AG10803 (cell line): ENCODE measurements at regions not wholly inside any gene's neighbourhood (a gene's known extent, or its start where the extent isn't known, plus 50 kb on each side); places are given as distances from the start of the nearest gene placed in this dataset.
"Not testable (repeated sequence)": the region's sequence is repeated elsewhere in the genome, so short reads cannot be mapped to it uniquely, and the experiment has no call there.

ENCODE experiments used
- DNase-seq: peaks from one replicate; pipeline ENCODE4 v3.0.0; 2010; ENCODE audit warnings: low read depth
- H3K4me3 ChIP-seq: 2 replicates; pipeline ENCODE4 v1.5.1; 2011; ENCODE audit warnings: mild to moderate bottlenecking, low read length, control low read depth
- TF ChIP-seq, protein P1 (sequence below): conservative IDR thresholded peaks from 2 replicates; pipeline ENCODE4 v1.5.1; 2011; ENCODE audit warnings: mild to moderate bottlenecking, low read length, control low read depth, inconsistent platforms

GRCh38 chr10:22467393-22467792, 122.1 kb downstream of the SPAG6 start:
- not testable (repeated sequence) for H3K4me3 ChIP-seq, DNase-seq

- no peak for DNase-seq
- TF ChIP-seq, protein P1, sequence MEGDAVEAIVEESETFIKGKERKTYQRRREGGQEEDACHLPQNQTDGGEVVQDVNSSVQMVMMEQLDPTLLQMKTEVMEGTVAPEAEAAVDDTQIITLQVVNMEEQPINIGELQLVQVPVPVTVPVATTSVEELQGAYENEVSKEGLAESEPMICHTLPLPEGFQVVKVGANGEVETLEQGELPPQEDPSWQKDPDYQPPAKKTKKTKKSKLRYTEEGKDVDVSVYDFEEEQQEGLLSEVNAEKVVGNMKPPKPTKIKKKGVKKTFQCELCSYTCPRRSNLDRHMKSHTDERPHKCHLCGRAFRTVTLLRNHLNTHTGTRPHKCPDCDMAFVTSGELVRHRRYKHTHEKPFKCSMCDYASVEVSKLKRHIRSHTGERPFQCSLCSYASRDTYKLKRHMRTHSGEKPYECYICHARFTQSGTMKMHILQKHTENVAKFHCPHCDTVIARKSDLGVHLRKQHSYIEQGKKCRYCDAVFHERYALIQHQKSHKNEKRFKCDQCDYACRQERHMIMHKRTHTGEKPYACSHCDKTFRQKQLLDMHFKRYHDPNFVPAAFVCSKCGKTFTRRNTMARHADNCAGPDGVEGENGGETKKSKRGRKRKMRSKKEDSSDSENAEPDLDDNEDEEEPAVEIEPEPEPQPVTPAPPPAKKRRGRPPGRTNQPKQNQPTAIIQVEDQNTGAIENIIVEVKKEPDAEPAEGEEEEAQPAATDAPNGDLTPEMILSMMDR: no peak
These were observed 123.4 kb downstream of the SPAG6 start for GRCh38 chr10:22468570-22469320.

DNA sequence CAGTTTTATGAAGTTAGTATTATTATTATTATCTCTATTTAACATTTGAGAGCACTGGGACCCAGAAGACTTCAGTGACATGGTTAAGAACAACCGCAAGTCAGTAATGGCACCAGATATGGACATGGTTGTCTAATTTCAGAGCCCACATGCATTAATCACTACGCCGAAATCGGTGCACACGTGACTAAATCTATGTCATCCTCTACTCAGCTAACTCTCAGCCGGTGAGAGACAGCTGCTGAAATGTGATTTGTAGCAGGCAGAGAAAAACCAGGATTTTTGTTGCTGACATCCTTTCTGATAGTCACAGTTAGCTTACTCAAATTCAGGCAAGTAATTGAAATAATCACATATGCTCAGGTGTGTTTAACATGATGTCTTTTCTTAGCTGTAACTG, 127.7 kb downstream of the SPAG6 start:
- H3K4me3 ChIP-seq: no peak overlapping the region
- DNase-seq: no peak
- TF ChIP-seq, protein P1: no peak

More at GRCh38 chr10:22468570-22469320, 123.4 kb downstream of the SPAG6 start:
- no peak overlapping the region for H3K4me3 ChIP-seq

DNA sequence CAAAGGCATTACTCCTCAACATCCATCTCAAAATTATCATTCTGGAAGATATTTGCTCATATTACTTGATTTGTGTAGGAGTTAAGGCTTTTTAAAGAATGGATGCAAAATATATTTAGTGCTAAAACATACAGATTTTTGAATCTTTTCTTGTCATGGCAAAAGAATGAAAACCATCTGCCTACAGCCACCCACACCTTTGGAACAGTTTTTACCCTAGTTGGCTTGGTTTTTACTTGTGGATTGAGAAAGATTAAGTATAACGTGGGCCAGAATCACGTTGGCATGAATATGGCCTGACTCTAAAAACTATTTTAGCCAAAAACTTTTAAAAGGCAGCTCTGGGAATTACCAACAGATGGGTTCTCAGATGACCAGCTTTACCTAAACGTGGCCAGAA, 128.2 kb downstream of the SPAG6 start:
- DNase-seq: peak; percentile 30
- H3K4me3 ChIP-seq: no peak overlapping the region
- TF ChIP-seq, protein P1: no peak

DNA sequence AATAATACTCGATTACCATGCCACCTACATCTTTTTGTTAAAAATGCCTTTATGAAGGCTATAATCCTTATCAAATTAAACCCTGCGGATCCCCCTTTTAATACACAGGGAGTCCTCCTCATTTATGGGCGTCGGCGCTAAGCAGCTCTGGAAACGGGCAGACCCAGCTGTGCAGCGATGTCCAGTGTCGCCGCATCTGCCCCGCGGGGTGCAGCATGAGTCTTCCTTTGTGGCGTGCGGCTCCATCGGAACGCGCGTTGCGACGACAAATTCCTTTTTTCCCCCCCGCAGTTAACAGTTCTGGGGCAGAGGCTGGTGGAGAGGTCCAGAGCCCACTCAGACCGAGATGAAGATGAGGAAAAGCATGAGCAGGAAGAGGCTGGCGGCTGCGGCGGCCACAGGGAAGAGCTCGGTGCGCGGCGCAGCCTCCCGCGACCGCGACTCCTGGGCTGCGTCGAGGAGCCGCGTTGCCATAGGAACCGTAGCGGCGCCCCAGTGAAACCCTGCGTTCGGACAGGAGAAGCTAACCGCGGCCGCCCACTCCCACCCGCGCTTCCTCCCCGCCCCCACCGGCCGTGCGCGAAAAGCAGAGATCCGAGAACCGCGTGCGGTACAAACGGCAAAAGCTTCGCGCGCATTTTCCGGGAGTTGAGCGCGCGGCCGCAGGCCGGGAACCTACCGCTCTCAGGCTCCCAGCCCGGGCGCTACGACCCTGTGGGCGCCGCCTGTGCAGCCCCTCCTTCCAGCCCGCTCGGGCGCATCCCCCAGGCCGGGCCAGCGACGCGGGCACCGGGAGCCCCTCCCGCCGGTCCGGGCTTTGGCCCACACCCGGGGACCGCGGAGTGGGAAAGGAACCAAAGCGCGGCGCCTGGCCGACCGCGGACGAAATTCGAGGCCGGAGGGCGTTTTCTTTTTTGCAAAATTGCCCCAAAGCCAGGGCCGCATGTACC, 130.6 kb downstream of the SPAG6 start:
- no peak for DNase-seq
- peak overlapping the region; percentile 43 for H3K4me3 ChIP-seq
- TF ChIP-seq, protein P1: no peak

DNA sequence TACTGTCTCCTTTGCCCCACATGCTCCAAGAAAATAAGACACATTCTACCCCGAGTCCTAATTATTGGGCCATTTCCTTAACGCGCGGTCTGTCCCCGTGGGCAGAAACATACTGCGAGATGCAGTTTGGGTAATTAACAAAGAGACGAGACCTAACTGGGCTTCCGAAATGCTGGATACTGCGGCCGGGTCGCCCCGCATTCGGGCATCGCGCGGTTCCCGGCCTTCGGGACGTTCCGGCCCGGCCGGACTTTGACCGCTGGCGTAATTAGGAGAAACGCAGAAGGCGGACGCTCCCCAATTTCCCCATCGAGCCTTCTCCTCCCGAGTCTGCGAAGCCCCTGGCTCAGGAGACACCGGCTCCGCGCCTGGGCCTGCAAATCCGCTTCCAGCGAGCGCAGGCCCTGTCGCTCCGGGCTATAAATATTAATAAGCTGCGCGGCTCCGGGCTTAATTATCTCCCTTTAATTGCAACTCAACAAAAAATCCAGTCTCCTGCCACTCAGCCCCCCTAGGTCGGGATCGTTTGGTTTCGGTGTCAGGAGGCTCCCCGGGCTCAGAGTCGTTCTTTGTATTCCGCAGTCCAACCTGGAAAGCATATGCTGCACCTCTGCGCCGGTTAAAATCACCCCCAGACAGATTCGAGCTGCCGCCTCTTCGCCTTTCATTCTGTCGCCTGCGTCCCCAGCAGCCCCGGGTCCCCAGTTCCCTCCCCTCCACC, 131.5 kb downstream of the SPAG6 start:
- no peak for DNase-seq
- no peak overlapping the region for H3K4me3 ChIP-seq
- TF ChIP-seq, protein P1: no peak
